ENCODE measurements at regions not wholly inside any gene's neighbourhood (a gene's known extent, or its start where the extent isn't known, plus 50 kb on each side); places are given as distances from the start of the nearest gene placed in this dataset.
A peak's percentile ranks its signal among the peaks of the same experiment; 100 is the strongest.

- DNase-seq (ENCODE audit: low spot score): no peak
These were observed 148.1 kb downstream of the ACTBL2 start for GRCh38 chr5:57334475-57334874.

GRCh38 chr5:57332361-57332760, 150.2 kb downstream of the ACTBL2 start:
- DNase-seq (ENCODE audit: low spot score): peak; percentile 34

- DNase-seq (ENCODE audit: low spot score): no peak
These were observed 153.9 kb downstream of the GPBP1 start for GRCh38 chr5:57327561-57328367.

GRCh38 chr5:57325678-57326397, 152.0 kb downstream of the GPBP1 start:
- no peak for DNase-seq (ENCODE audit: low spot score)

- no peak for DNase-seq (ENCODE audit: low spot score)
These were observed 151.0 kb downstream of the GPBP1 start for GRCh38 chr5:57324861-57325260.

GRCh38 chr5:57324181-57324580, 150.3 kb downstream of the GPBP1 start:
- DNase-seq (ENCODE audit: low spot score): no peak

- DNase-seq (ENCODE audit: low spot score): no peak
These were observed 146.7 kb downstream of the GPBP1 start for GRCh38 chr5:57320582-57320981.

- DNase-seq (ENCODE audit: low spot score): no peak
These were observed 145.8 kb downstream of the GPBP1 start for GRCh38 chr5:57319628-57320027.

GRCh38 chr5:57318251-57318650, 144.4 kb downstream of the GPBP1 start:
- DNase-seq (ENCODE audit: low spot score): no peak

- DNase-seq (ENCODE audit: low spot score): peak; percentile 45
These were observed 143.5 kb downstream of the GPBP1 start for GRCh38 chr5:57317341-57317740.

- peak; percentile 82 for DNase-seq (ENCODE audit: low spot score)
These were observed 143.0 kb downstream of the GPBP1 start for GRCh38 chr5:57316798-57317327.

- no peak for DNase-seq (ENCODE audit: low spot score)
These were observed 142.1 kb downstream of the GPBP1 start for GRCh38 chr5:57315941-57316340.

Measured in AG08396 (cell line).